ENCODE measurements at regions not wholly inside any gene's neighbourhood (a gene's known extent, or its start where the extent isn't known, plus 50 kb on each side); places are given as distances from the start of the nearest gene placed in this dataset.
A peak's percentile ranks its signal among the peaks of the same experiment; 100 is the strongest.

DNA sequence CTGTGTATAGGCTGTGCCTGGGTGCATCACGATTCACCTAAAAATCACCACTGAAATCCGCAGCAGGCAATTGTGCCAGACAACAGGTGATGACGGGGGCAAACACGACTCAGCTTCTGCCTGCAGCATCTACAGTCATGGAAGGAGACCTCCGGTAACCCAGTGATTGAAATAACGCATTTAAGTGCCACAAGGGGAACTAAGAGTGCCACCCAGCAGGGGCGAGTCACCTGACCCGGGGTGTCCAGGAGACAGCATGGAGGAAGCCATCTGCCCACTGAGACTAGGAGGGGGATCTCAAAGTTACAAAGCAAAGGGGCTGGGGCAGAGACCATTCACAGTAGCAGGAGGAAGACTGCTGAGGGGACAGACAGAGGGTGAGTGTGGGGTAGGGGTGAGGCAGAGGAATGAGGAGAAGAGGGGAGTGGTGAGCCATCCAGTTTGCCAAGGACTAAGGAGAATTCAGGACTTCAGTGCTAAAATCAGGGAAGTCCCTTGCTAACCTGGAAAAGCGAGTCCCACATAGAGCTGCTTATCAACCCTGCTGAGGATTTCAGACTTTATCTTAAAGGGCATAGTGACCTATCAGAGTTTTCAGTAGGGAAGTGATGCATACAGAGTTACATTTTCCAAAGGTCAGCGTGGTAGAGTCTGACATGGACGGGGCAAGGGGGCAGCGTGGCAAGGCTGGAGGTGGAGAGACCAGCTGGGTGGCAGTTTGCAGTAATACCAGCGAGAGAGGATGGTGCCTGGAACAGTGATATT, 256.7 kb upstream of the HES1 start:
- H3K79me2 ChIP-seq (replicated peaks; ENCODE audit: insufficient read depth), result no peaks in the 10 kb centered on the region
- Mint-ChIP-seq H3K4me1 (peaks cover 28% of the 10 kb centered on the region), H3K27ac (no peak overlapping the region; the same call in 1 of the 2 replicates), H3K36me3 (ENCODE audit: low read depth) (no peaks in the 10 kb centered on the region), H3K27me3 (ENCODE audit: insufficient read depth, low read depth, poor library complexity) (peaks cover 5% of the 10 kb centered on the region), H3K4me3 (no peak overlapping the region), H3K9me3 (no peaks in the 10 kb centered on the region; the same call in 1 of the 3 replicates)
- H3K27me3 ChIP-seq (ENCODE audit: insufficient read depth), result no peaks in the 10 kb centered on the region
- H4K20me1 ChIP-seq (replicated peaks; ENCODE audit: insufficient read depth), result no peaks in the 10 kb centered on the region
- DNase-seq (ENCODE audit: low spot score), result no peak
- no peaks in the 10 kb centered on the region for H3K36me3 ChIP-seq (ENCODE audit: insufficient read depth)
- H3K4me1 ChIP-seq (ENCODE audit: insufficient read depth), result peaks cover 17% of the 10 kb centered on the region
- no peak for ATAC-seq
- H3K27ac ChIP-seq (ENCODE audit: low read depth), result no peak overlapping the region
- H3K4me2 ChIP-seq, result no peak overlapping the region
- no peaks in the 10 kb centered on the region; the same call in 1 of the 2 replicates for H3F3A ChIP-seq (replicated peaks; ENCODE audit: low read depth)
- TF ChIP-seq POLR2AphosphoS5 (IDR thresholded peaks at IDR 0.05; ENCODE audit: low read depth) (no peak), STAT1 (IDR thresholded peaks at IDR 0.05; ENCODE audit: unreplicated experiment) (no peak), JUNB (IDR thresholded peaks at IDR 0.05; ENCODE audit: unreplicated experiment) (no peak), EZH2phosphoT487 (IDR thresholded peaks at IDR 0.05; ENCODE audit: unreplicated experiment) (no peak), NANOG (IDR thresholded peaks at IDR 0.05; ENCODE audit: borderline replicate concordance) (no peak), EZH2 (IDR thresholded peaks at IDR 0.05; ENCODE audit: low read depth, unreplicated experiment) (no peak), ZNF331 (CRISPR knock-in tag; IDR thresholded peaks at IDR 0.05; ENCODE audit: low read depth) (no peak), CREB1 (CRISPR knock-in tag; IDR thresholded peaks at IDR 0.05; ENCODE audit: low read depth) (no peak)
- TF ChIP-seq, protein P1, sequence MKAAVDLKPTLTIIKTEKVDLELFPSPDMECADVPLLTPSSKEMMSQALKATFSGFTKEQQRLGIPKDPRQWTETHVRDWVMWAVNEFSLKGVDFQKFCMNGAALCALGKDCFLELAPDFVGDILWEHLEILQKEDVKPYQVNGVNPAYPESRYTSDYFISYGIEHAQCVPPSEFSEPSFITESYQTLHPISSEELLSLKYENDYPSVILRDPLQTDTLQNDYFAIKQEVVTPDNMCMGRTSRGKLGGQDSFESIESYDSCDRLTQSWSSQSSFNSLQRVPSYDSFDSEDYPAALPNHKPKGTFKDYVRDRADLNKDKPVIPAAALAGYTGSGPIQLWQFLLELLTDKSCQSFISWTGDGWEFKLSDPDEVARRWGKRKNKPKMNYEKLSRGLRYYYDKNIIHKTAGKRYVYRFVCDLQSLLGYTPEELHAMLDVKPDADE (IDR thresholded peaks at IDR 0.05), result no peak
- TF ChIP-seq, protein P2, sequence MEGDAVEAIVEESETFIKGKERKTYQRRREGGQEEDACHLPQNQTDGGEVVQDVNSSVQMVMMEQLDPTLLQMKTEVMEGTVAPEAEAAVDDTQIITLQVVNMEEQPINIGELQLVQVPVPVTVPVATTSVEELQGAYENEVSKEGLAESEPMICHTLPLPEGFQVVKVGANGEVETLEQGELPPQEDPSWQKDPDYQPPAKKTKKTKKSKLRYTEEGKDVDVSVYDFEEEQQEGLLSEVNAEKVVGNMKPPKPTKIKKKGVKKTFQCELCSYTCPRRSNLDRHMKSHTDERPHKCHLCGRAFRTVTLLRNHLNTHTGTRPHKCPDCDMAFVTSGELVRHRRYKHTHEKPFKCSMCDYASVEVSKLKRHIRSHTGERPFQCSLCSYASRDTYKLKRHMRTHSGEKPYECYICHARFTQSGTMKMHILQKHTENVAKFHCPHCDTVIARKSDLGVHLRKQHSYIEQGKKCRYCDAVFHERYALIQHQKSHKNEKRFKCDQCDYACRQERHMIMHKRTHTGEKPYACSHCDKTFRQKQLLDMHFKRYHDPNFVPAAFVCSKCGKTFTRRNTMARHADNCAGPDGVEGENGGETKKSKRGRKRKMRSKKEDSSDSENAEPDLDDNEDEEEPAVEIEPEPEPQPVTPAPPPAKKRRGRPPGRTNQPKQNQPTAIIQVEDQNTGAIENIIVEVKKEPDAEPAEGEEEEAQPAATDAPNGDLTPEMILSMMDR (conservative IDR thresholded peaks at IDR 0.05; ENCODE audit: low read depth in 2 of 2), result no peak
- TF ChIP-seq, protein P3, sequence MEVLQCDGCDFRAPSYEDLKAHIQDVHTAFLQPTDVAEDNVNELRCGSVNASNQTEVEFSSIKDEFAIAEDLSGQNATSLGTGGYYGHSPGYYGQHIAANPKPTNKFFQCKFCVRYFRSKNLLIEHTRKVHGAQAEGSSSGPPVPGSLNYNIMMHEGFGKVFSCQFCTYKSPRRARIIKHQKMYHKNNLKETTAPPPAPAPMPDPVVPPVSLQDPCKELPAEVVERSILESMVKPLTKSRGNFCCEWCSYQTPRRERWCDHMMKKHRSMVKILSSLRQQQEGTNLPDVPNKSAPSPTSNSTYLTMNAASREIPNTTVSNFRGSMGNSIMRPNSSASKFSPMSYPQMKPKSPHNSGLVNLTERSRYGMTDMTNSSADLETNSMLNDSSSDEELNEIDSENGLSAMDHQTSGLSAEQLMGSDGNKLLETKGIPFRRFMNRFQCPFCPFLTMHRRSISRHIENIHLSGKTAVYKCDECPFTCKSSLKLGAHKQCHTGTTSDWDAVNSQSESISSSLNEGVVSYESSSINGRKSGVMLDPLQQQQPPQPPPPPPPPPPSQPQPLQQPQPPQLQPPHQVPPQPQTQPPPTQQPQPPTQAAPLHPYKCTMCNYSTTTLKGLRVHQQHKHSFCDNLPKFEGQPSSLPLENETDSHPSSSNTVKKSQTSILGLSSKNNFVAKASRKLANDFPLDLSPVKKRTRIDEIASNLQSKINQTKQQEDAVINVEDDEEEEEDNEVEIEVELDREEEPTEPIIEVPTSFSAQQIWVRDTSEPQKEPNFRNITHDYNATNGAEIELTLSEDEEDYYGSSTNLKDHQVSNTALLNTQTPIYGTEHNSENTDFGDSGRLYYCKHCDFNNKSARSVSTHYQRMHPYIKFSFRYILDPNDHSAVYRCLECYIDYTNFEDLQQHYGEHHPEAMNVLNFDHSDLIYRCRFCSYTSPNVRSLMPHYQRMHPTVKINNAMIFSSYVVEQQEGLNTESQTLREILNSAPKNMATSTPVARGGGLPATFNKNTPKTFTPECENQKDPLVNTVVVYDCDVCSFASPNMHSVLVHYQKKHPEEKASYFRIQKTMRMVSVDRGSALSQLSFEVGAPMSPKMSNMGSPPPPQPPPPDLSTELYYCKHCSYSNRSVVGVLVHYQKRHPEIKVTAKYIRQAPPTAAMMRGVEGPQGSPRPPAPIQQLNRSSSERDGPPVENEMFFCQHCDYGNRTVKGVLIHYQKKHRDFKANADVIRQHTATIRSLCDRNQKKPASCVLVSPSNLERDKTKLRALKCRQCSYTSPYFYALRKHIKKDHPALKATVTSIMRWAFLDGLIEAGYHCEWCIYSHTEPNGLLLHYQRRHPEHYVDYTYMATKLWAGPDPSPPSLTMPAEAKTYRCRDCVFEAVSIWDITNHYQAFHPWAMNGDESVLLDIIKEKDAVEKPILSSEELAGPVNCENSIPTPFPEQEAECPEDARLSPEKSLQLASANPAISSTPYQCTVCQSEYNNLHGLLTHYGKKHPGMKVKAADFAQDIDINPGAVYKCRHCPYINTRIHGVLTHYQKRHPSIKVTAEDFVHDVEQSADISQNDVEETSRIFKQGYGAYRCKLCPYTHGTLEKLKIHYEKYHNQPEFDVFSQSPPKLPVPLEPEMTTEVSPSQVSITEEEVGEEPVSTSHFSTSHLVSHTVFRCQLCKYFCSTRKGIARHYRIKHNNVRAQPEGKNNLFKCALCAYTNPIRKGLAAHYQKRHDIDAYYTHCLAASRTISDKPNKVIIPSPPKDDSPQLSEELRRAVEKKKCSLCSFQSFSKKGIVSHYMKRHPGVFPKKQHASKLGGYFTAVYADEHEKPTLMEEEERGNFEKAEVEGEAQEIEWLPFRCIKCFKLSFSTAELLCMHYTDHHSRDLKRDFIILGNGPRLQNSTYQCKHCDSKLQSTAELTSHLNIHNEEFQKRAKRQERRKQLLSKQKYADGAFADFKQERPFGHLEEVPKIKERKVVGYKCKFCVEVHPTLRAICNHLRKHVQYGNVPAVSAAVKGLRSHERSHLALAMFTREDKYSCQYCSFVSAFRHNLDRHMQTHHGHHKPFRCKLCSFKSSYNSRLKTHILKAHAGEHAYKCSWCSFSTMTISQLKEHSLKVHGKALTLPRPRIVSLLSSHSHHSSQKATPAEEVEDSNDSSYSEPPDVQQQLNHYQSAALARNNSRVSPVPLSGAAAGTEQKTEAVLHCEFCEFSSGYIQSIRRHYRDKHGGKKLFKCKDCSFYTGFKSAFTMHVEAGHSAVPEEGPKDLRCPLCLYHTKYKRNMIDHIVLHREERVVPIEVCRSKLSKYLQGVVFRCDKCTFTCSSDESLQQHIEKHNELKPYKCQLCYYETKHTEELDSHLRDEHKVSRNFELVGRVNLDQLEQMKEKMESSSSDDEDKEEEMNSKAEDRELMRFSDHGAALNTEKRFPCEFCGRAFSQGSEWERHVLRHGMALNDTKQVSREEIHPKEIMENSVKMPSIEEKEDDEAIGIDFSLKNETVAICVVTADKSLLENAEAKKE (CRISPR knock-in tag; IDR thresholded peaks at IDR 0.05), result no peak
- peak overlapping the region; percentile 66; the same call in 1 of the 2 replicates for H2AFZ ChIP-seq
- no peak overlapping the region for H3K4me3 ChIP-seq
- H3K9me2 ChIP-seq (ENCODE audit: insufficient read depth), result peaks cover 10% of the 10 kb centered on the region; the same call in 1 of the 2 replicates
